ENCODE measurements at regions not wholly inside any gene's neighbourhood (a gene's known extent, or its start where the extent isn't known, plus 50 kb on each side); places are given as distances from the start of the nearest gene placed in this dataset.

- Histone ChIP-seq H3K27ac (ENCODE audit: insufficient read depth, low read depth, low read length) (no peak overlapping the region), H3K27me3 (ENCODE audit: control insufficient read depth in 2 of 2, insufficient read depth in 2 of 2, low read length in 2 of 2) (no peaks in the 10 kb centered on the region), H3K9ac (replicated peaks; ENCODE audit: extremely low read depth, insufficient read depth, low read length) (no peak overlapping the region), H3K4me2 (ENCODE audit: insufficient read depth, low read length) (no peak overlapping the region), H2AFZ (ENCODE audit: low read depth, low read length) (no peak overlapping the region), H3K4me3 (replicated peaks in 1 of 3; ENCODE audit: insufficient read depth in 1 of 3, low read depth in 1 of 3, low read length in 3 of 3) (no peak overlapping the region), H4K20me1 (replicated peaks; ENCODE audit: control insufficient read depth, extremely low read depth, insufficient read depth, low read length) (no peaks in the 10 kb centered on the region), H3K36me3 (ENCODE audit: control insufficient read depth in 2 of 2, extremely low read depth in 1 of 2, insufficient read depth in 2 of 2, low read length in 2 of 2) (no peaks in the 10 kb centered on the region), H3K4me1 (ENCODE audit: control insufficient read depth, extremely low read depth, insufficient read depth, low read length) (no peaks in the 10 kb centered on the region), H3K79me2 (ENCODE audit: control insufficient read depth, insufficient read depth, low read length) (no peaks in the 10 kb centered on the region), H3K9me1 (replicated peaks; ENCODE audit: control insufficient read depth, extremely low read depth, insufficient read depth, low read length) (no peaks in the 10 kb centered on the region), H3K9me3 (replicated peaks; ENCODE audit: control insufficient read depth, insufficient read depth, low read length) (no peaks in the 10 kb centered on the region)
- dilution Hi-C loops (cut with MboI; ENCODE audit: extremely low pct_ligation_motif_present, low sequenced_read_pairs) (no loop called here), intact Hi-C loops (cut with micrococcal nuclease) (no loop called here)
- ChIA-PET POLR2A (no interaction called here), CTCF (no interaction called here)
- TF ChIP-seq JUN (IDR thresholded peaks at IDR 0.05; ENCODE audit: borderline replicate concordance, insufficient read depth, insufficient read length, low read depth) (no peak), POLR2A (IDR thresholded peaks at IDR 0.05; ENCODE audit: low read depth, low read length) (no peak), CTCF (IDR thresholded peaks at IDR 0.05; ENCODE audit: extremely low read depth in 1 of 2, insufficient read depth in 1 of 2, low read depth in 1 of 2, low read length in 2 of 2) (no peak), FOS (IDR thresholded peaks at IDR 0.05; ENCODE audit: borderline replicate concordance, insufficient read depth, low read length) (no peak), POLR2AphosphoS5 (IDR thresholded peaks at IDR 0.05; ENCODE audit: insufficient read depth, low read depth, low read length) (no peak), EZH2 (IDR thresholded peaks at IDR 0.05; ENCODE audit: borderline replicate concordance, low read depth, low read length, severe bottlenecking) (no peak), GATA2 (IDR thresholded peaks at IDR 0.05; ENCODE audit: insufficient read depth, insufficient read length, low read depth, low read length) (no peak), MAX (IDR thresholded peaks at IDR 0.05; ENCODE audit: insufficient read depth, insufficient read length) (no peak), MYC (IDR thresholded peaks at IDR 0.05; ENCODE audit: low read depth, low read length) (no peak)
- FAIRE-seq: no peak
- DNase-seq (ENCODE audit: low read depth, low spot score): no peak
- BruUV-seq (replicated peaks): no TSS peak
Measured at GRCh38 chr1:193891788-193892187, 705.4 kb upstream of the B3GALT2 start.
